ENCODE measurements at regions not wholly inside any gene's neighbourhood (a gene's known extent, or its start where the extent isn't known, plus 50 kb on each side); places are given as distances from the start of the nearest gene placed in this dataset.

- H3K4me3 ChIP-seq (replicated peaks in 1 of 3; ENCODE audit: insufficient read depth in 1 of 3, low read depth in 2 of 3, low read length in 3 of 3): no peak overlapping the region
- no peak overlapping the region for H3K4me2 ChIP-seq (ENCODE audit: low read depth, low read length)
- H3K27me3 ChIP-seq (ENCODE audit: control insufficient read depth in 1 of 2, insufficient read depth in 2 of 2, low read length in 2 of 2): no peaks in the 10 kb centered on the region
- H3K9ac ChIP-seq (ENCODE audit: insufficient read depth, low read depth, low read length): no peak overlapping the region
- BruUV-seq (replicated peaks): no TSS peak
- in situ Hi-C loops (cut with HindIII; ENCODE audit: extremely low pct_ligation_motif_present, low pct_unique_long_range_greater_than_20kb) (no loop called here), intact Hi-C loops (cut with micrococcal nuclease; ENCODE audit: unreplicated experiment) (no loop called here)
- POLR2A ChIA-PET: no interaction called here
- no peak overlapping the region for H3K27ac ChIP-seq (ENCODE audit: extremely low read length, insufficient read depth, low read length)
- DNase-seq (ENCODE audit: low spot score) (no peak), ATAC-seq (no peak), FAIRE-seq (no peak)
- TF ChIP-seq KLF11 (CRISPR knock-in tag; IDR thresholded peaks at IDR 0.05): no peak
- no peak for TF ChIP-seq ZMAT5 (CRISPR knock-in tag; IDR thresholded peaks at IDR 0.05; ENCODE audit: borderline replicate concordance, low read depth)
- no peak for TF ChIP-seq THRA (CRISPR knock-in tag; IDR thresholded peaks at IDR 0.05; ENCODE audit: borderline replicate concordance)
- no peak overlapping the region for H2AFZ ChIP-seq (ENCODE audit: low read length)
- no peaks in the 10 kb centered on the region for H3K79me2 ChIP-seq (ENCODE audit: insufficient read depth, low read length)
- no peaks in the 10 kb centered on the region for H4K20me1 ChIP-seq (ENCODE audit: insufficient read depth, low read length)
- no peaks in the 10 kb centered on the region for H3K9me3 ChIP-seq (ENCODE audit: low read length)
- CTCF ChIA-PET (ENCODE audit: low intra/inter-chr PET ratio, low total read pairs): no interaction called here
- 9% methylated on average over 2 of the region's 2 CpGs for WGBS (ENCODE audit: low lambda C conversion rate)
- no peaks in the 10 kb centered on the region for H3K36me3 ChIP-seq (replicated peaks in 1 of 2; ENCODE audit: control insufficient read depth in 1 of 2, insufficient read depth in 2 of 2, low read length in 2 of 2)
- no peaks in the 10 kb centered on the region for H3K4me1 ChIP-seq (ENCODE audit: insufficient read depth, low read length)
Observed at GRCh38 chr10:89867964-89868363, 166.6 kb downstream of the KIF20B start.

GRCh38 chr10:89869180-89869579, 167.8 kb downstream of the KIF20B start:
- BruUV-seq (replicated peaks): no TSS peak
- ATAC-seq (no peak), FAIRE-seq (no peak), DNase-seq (ENCODE audit: low spot score) (no peak)
- Histone ChIP-seq H3K4me2 (ENCODE audit: low read depth, low read length) (no peak overlapping the region), H3K4me3 (replicated peaks in 1 of 3; ENCODE audit: insufficient read depth in 1 of 3, low read depth in 2 of 3, low read length in 3 of 3) (no peak overlapping the region), H3K36me3 (replicated peaks in 1 of 2; ENCODE audit: control insufficient read depth in 1 of 2, insufficient read depth in 2 of 2, low read length in 2 of 2) (no peaks in the 10 kb centered on the region), H3K27me3 (ENCODE audit: control insufficient read depth in 1 of 2, insufficient read depth in 2 of 2, low read length in 2 of 2) (no peaks in the 10 kb centered on the region), H2AFZ (ENCODE audit: low read length) (no peak overlapping the region), H3K9ac (ENCODE audit: insufficient read depth, low read depth, low read length) (no peak overlapping the region), H4K20me1 (ENCODE audit: insufficient read depth, low read length) (no peaks in the 10 kb centered on the region), H3K27ac (ENCODE audit: extremely low read length, insufficient read depth, low read length) (no peak overlapping the region), H3K4me1 (ENCODE audit: insufficient read depth, low read length) (no peaks in the 10 kb centered on the region), H3K9me3 (ENCODE audit: low read length) (no peaks in the 10 kb centered on the region), H3K79me2 (ENCODE audit: insufficient read depth, low read length) (no peaks in the 10 kb centered on the region)
- intact Hi-C loops (cut with micrococcal nuclease; ENCODE audit: unreplicated experiment): no loop called here
- in situ Hi-C loops (cut with HindIII; ENCODE audit: extremely low pct_ligation_motif_present, low pct_unique_long_range_greater_than_20kb): no loop called here
- ChIA-PET POLR2A (no interaction called here), CTCF (ENCODE audit: low intra/inter-chr PET ratio, low total read pairs) (no interaction called here)
- TF ChIP-seq CC2D1A (CRISPR knock-in tag; IDR thresholded peaks at IDR 0.05) (no peak), TBP (CRISPR knock-in tag; IDR thresholded peaks at IDR 0.05) (no peak), ZNF383 (CRISPR knock-in tag; IDR thresholded peaks at IDR 0.05; ENCODE audit: borderline replicate concordance) (no peak), GMEB1 (CRISPR knock-in tag; IDR thresholded peaks at IDR 0.05; ENCODE audit: borderline replicate concordance) (no peak), TFE3 (CRISPR knock-in tag; IDR thresholded peaks at IDR 0.05) (no peak), CHCHD3 (CRISPR knock-in tag; IDR thresholded peaks at IDR 0.05) (no peak), ZNF790 (CRISPR knock-in tag; IDR thresholded peaks at IDR 0.05; ENCODE audit: borderline replicate concordance) (no peak), GLMP (CRISPR knock-in tag; IDR thresholded peaks at IDR 0.05; ENCODE audit: borderline replicate concordance) (no peak), IKZF4 (CRISPR knock-in tag; IDR thresholded peaks at IDR 0.05; ENCODE audit: borderline replicate concordance, low read depth, not compliant biosample characterization) (no peak), ZNF720 (CRISPR knock-in tag; IDR thresholded peaks at IDR 0.05) (no peak), GZF1 (CRISPR knock-in tag; IDR thresholded peaks at IDR 0.05) (no peak)
- 17% methylated on average over 2 of the region's 2 CpGs for WGBS (ENCODE audit: low lambda C conversion rate)

All from HepG2 (cell line).